Sigmoid colon (tissue), 4 donors: ENCODE measurements at regions not wholly inside any gene's neighbourhood (a gene's known extent, or its start where the extent isn't known, plus 50 kb on each side); places are given as distances from the start of the nearest gene placed in this dataset.

Experiments used
- CTCF ChIP-seq, 4 experiments: fragments of 450-650 bp in 3 of 4; fragments of 200-600 bp in 1 of 4; IDR thresholded peaks; one replicate each; pipeline ENCODE4 v1.5.1; 2016 to 2019; ENCODE audit warnings: antibody characterized with exemption in 4 of 4, mild to moderate bottlenecking in 3 of 4, moderate library complexity in 2 of 4
- EP300 ChIP-seq, 4 donors: sonication (generic); formaldehyde crosslinking; IDR thresholded peaks; one replicate each; pipeline ENCODE4 v1.6.1; 2017; ENCODE audit warnings: antibody characterized with exemption in 4 of 4
- POLR2A ChIP-seq, 2 donors: fragments of 450-650 bp; IDR thresholded peaks; one replicate each; pipeline ENCODE4 v1.6.1; 2016; ENCODE audit warnings: antibody characterized with exemption in 2 of 2, mild to moderate bottlenecking in 2 of 2, moderate library complexity in 2 of 2
- POLR2AphosphoS5 ChIP-seq, 4 donors: sonication (generic); formaldehyde crosslinking; IDR thresholded peaks; one replicate each; pipeline ENCODE4 v1.6.1; 2017; ENCODE audit warnings: antibody characterized with exemption in 4 of 4

- TF ChIP-seq POLR2AphosphoS5 (IDR thresholded peaks at IDR 0.05) (no peak), CTCF (IDR thresholded peaks at IDR 0.05) (no peak), EP300 (IDR thresholded peaks at IDR 0.05) (no peak), POLR2A (IDR thresholded peaks at IDR 0.05) (no peak)
These were observed 140.7 kb downstream of the SIPA1L2 start for GRCh38 chr1:232489256-232489655.
